OCI-LY7 (cell line): ENCODE measurements at regions not wholly inside any gene's neighbourhood (a gene's known extent, or its start where the extent isn't known, plus 50 kb on each side); places are given as distances from the start of the nearest gene placed in this dataset.

Experiments used
- CTCF ChIP-seq: fragments of 200-600 bp; sonication (generic); conservative IDR thresholded peaks from 2 replicates; pipeline ENCODE4 v1.5.1; 2014; ENCODE audit warnings: mild to moderate bottlenecking, antibody characterized with exemption, low read length, moderate library complexity, mixed read lengths
- EZH2phosphoT487 ChIP-seq: fragments of 200-600 bp; sonication (generic); IDR thresholded peaks from 2 replicates; pipeline ENCODE4 v1.6.1; 2018; ENCODE audit warnings: low read depth, borderline replicate concordance, mild to moderate bottlenecking, mixed run types, antibody characterized with exemption, low read length, moderate library complexity, mixed read lengths

GRCh38 chr9:88216126-88216995, 78.1 kb upstream of the SPATA31C2 start:
- TF ChIP-seq CTCF (no peak), EZH2phosphoT487 (no peak)
